Lower lobe of right lung (tissue), 2 donors: ENCODE measurements at regions not wholly inside any gene's neighbourhood (a gene's known extent, or its start where the extent isn't known, plus 50 kb on each side); places are given as distances from the start of the nearest gene placed in this dataset.
"Not testable (repeated sequence)": the region's sequence is repeated elsewhere in the genome, so short reads cannot be mapped to it uniquely, and the experiment has no call there.

Experiments used
- ATAC-seq, 2 donors: fragments of 200-7000 bp; cut with Tn5 transposase; one replicate each; pipeline ENCODE4 v1.9.1; 2020 to 2022; ENCODE audit warnings: mild to moderate bottlenecking in 2 of 2, moderate library complexity in 2 of 2
- DNase-seq: peaks from one replicate; pipeline ENCODE4 v3.0.0-alpha.2; 2020
- H3K27ac ChIP-seq: fragments of 200-600 bp; one replicate; pipeline ENCODE4 v1.8.0; 2022
- H3K27me3 ChIP-seq: fragments of 200-600 bp; one replicate; pipeline ENCODE4 v1.8.0; 2022; ENCODE audit warnings: low read depth
- H3K36me3 ChIP-seq: fragments of 200-600 bp; one replicate; pipeline ENCODE4 v1.8.0; 2022; ENCODE audit warnings: mild to moderate bottlenecking
- H3K4me1 ChIP-seq: fragments of 200-600 bp; one replicate; pipeline ENCODE4 v1.8.0; 2022
- H3K4me3 ChIP-seq: fragments of 200-600 bp; one replicate; pipeline ENCODE4 v1.8.0; 2022; ENCODE audit warnings: mild to moderate bottlenecking
- H3K9me3 ChIP-seq: fragments of 200-600 bp; one replicate; pipeline ENCODE4 v1.8.0; 2022
- intact Hi-C: fragments of 100-400 bp; cut with DNase I; formaldehyde crosslinking; loops from one replicate; pipeline ENCODE4 v1.11.0; 2022
- TF ChIP-seq, protein P1 (sequence below): fragments of 200-600 bp; IDR thresholded peaks from one replicate; pipeline ENCODE4 v1.8.0; 2022; ENCODE audit warnings: antibody characterized with exemption, mild to moderate bottlenecking
- donor health status: DM: no; HTN: yes; CAD: no; lungs with severe emphysema.

DNA sequence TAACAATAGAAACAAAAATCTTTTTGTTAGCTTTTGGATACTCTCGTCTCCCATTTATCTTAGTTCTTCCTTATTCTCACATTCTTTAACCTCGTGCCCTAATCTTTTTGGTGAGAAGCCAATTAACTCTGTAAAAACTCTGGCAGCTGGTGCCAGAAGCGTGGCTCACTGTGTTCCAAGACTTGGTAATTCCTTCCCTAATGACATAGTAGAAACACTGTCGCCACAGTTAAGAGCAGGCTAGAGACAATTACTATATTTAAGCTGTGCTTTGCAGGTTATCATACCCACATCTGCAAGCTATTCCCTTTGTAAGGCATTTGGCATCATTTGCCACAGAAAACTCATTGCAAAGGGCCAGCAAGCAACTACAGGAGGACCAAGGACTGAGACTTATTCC lies 160.9 kb upstream of the PIK3R1 start:
- Histone ChIP-seq H3K27ac (no peak overlapping the region), H3K36me3 (no peaks in the 10 kb centered on the region), H3K4me1 (no peaks in the 10 kb centered on the region), H3K9me3 (no peaks in the 10 kb centered on the region), H3K4me3 (no peak overlapping the region), H3K27me3 (no peaks in the 10 kb centered on the region)
- no peak for ATAC-seq
- TF ChIP-seq, protein P1, sequence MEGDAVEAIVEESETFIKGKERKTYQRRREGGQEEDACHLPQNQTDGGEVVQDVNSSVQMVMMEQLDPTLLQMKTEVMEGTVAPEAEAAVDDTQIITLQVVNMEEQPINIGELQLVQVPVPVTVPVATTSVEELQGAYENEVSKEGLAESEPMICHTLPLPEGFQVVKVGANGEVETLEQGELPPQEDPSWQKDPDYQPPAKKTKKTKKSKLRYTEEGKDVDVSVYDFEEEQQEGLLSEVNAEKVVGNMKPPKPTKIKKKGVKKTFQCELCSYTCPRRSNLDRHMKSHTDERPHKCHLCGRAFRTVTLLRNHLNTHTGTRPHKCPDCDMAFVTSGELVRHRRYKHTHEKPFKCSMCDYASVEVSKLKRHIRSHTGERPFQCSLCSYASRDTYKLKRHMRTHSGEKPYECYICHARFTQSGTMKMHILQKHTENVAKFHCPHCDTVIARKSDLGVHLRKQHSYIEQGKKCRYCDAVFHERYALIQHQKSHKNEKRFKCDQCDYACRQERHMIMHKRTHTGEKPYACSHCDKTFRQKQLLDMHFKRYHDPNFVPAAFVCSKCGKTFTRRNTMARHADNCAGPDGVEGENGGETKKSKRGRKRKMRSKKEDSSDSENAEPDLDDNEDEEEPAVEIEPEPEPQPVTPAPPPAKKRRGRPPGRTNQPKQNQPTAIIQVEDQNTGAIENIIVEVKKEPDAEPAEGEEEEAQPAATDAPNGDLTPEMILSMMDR: no peak
- no peak for DNase-seq
- intact Hi-C loops: no loop called here

DNA sequence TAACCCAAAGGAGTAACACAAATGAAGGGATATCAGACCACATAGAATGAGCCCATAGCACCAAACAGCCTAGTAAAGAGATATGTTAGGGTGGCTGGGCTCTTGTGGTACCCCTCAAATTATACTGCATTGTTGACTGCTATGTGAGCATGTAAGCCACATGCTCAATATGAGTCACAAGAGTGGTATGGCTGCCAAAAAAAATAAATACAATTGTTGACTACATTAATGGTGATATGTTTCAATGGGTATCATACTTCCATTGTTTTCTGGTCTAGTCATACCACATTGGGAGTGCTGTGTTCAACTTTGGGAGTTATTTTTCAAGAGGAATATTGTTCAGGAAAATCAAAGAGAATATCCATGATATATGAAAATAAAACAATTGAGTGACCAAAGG lies 162.4 kb upstream of the PIK3R1 start:
- Histone ChIP-seq H3K4me3 (no peak overlapping the region), H3K27ac (no peak overlapping the region), H3K9me3 (peaks cover 3% of the 10 kb centered on the region), H3K4me1 (no peaks in the 10 kb centered on the region), H3K27me3 (no peaks in the 10 kb centered on the region), H3K36me3 (no peaks in the 10 kb centered on the region)
- intact Hi-C loops: no loop called here
- DNase-seq (no peak), ATAC-seq (no peak)
- TF ChIP-seq, protein P1: no peak

DNA sequence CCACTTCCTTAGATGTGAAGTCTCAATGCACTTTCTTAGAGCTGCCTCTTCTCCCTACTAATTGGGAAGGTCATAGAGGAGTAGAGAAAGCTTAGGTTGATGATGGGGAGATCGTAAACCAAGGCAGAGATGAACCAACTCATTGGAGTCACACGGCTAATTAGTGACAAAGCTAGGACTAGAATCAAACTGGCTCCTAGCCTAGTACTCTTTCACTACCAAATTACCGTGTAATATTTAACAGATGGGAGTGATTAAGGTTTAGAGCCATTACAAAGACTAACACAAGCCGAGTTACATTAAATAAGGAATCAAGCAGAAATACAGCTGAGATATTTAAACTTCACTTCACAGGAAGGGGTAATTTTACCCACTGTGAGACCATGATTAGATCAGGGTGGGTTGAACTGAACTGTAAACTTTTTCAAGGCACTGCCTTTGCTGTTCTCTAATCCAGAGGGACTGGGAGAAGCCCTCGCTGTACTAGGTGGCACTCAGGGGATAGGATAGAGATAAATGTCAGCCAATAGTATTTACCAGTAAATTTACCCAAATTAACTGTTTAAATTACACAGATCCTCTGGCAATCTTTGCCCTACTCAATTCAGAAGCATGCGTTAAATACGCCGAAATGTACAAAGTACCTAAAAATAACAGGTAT lies 166.4 kb upstream of the PIK3R1 start:
- intact Hi-C loops: no loop called here
- DNase-seq (no peak), ATAC-seq (no peak)
- Histone ChIP-seq H3K4me3 (no peak overlapping the region), H3K4me1 (no peaks in the 10 kb centered on the region), H3K36me3 (no peaks in the 10 kb centered on the region), H3K27me3 (no peaks in the 10 kb centered on the region), H3K27ac (no peak overlapping the region), H3K9me3 (peaks cover 15% of the 10 kb centered on the region)
- TF ChIP-seq, protein P1: no peak

DNA sequence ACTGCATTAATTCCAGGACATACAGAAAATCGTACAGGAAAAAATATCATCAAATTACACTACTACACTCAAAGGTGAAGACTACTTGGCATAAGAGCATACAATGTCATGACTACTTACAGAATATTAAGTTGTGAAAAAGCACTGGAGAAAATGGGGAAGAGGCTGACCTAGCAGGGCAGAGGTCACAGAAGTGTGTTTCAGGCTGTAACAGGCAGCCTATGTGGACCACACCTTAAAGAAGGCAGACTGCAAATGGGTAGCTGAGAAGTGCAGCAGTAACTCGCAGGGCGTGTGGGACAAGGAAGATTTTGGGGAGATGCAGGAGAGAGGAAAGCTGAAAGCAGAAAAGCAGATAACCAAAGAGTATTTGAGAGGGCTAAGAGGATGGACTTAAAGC lies 167.0 kb upstream of the PIK3R1 start:
- Histone ChIP-seq H3K27ac (no peak overlapping the region), H3K4me3 (no peak overlapping the region), H3K27me3 (no peaks in the 10 kb centered on the region), H3K9me3 (peaks cover 15% of the 10 kb centered on the region), H3K36me3 (no peaks in the 10 kb centered on the region), H3K4me1 (no peaks in the 10 kb centered on the region)
- peak in 1 of 2 donors; percentile 62 for ATAC-seq
- TF ChIP-seq, protein P1: no peak
- no peak for DNase-seq
- intact Hi-C loops: no loop called here

DNA sequence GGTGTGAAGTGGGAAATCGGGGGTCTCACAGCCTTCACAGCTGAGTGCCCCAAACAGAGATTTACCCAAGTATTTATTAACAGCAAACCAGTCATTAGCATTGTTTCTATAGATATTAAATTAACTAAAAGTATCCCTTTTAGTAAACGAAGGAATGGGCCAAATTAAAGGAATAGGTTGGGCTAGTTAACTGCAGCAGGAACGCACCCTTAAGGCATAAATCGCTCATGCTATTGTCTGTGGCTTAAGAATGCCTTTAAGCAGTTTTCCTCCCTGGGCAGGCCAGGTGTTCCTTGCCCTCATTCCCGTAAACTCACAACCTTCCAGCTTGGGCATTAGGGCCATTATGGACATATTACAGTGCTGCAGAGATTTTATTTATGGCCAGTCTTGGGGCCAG lies 167.5 kb upstream of the PIK3R1 start:
- H3K4me3 ChIP-seq, H3K4me1 ChIP-seq, H3K36me3 ChIP-seq, H3K27me3 ChIP-seq, H3K27ac ChIP-seq, DNase-seq, ATAC-seq, intact Hi-C loops: not testable (repeated sequence)
- peaks cover 15% of the 10 kb centered on the region for H3K9me3 ChIP-seq

DNA sequence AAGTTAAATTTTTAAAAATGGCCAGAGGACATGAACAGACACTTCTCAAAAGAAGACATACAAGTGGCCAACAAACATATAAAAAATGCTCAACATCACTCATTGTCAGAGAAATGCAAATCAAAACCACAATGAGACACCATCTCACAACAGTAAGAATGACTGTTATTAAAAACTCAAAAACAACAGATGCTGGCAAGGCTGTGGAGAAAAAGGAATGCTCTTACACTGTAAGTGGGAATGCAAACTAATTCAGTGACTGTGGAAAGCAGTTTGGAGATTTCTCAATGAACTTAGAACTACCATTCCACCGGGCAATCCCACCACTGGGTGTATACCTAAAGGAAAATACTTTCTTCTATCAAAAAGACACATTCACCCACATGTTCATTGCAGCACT lies 168.5 kb upstream of the PIK3R1 start:
- ATAC-seq (no peak), DNase-seq (no peak)
- Histone ChIP-seq H3K36me3 (no peaks in the 10 kb centered on the region), H3K4me3 (no peak overlapping the region), H3K9me3 (peaks cover 15% of the 10 kb centered on the region), H3K27me3 (no peaks in the 10 kb centered on the region), H3K4me1 (no peaks in the 10 kb centered on the region), H3K27ac (no peak overlapping the region)
- TF ChIP-seq, protein P1: no peak
- intact Hi-C loops: no loop called here
